Sigmoid colon (tissue), 4 donors: ENCODE measurements at regions not wholly inside any gene's neighbourhood (a gene's known extent, or its start where the extent isn't known, plus 50 kb on each side); places are given as distances from the start of the nearest gene placed in this dataset.

Experiments
- CTCF ChIP-seq, 4 experiments: fragments of 450-650 bp in 3 of 4; fragments of 200-600 bp in 1 of 4; IDR thresholded peaks; one replicate each; pipeline ENCODE4 v1.5.1; 2016 to 2019; ENCODE audit warnings: antibody characterized with exemption in 4 of 4, mild to moderate bottlenecking in 3 of 4, moderate library complexity in 2 of 4
- EP300 ChIP-seq, 4 donors: sonication (generic); formaldehyde crosslinking; IDR thresholded peaks; one replicate each; pipeline ENCODE4 v1.6.1; 2017; ENCODE audit warnings: antibody characterized with exemption in 4 of 4
- POLR2A ChIP-seq, 2 donors: fragments of 450-650 bp; IDR thresholded peaks; one replicate each; pipeline ENCODE4 v1.6.1; 2016; ENCODE audit warnings: antibody characterized with exemption in 2 of 2, mild to moderate bottlenecking in 2 of 2, moderate library complexity in 2 of 2
- POLR2AphosphoS5 ChIP-seq, 4 donors: sonication (generic); formaldehyde crosslinking; IDR thresholded peaks; one replicate each; pipeline ENCODE4 v1.6.1; 2017; ENCODE audit warnings: antibody characterized with exemption in 4 of 4

GRCh38 chr12:4153343-4153892 lies 120.1 kb upstream of the CCND2 start:
- TF ChIP-seq POLR2A (IDR thresholded peaks at IDR 0.05): no peak
- TF ChIP-seq CTCF (IDR thresholded peaks at IDR 0.05): no peak
- no peak for TF ChIP-seq EP300 (IDR thresholded peaks at IDR 0.05)
- TF ChIP-seq POLR2AphosphoS5 (IDR thresholded peaks at IDR 0.05): no peak
